Keratinocyte (primary cell): ENCODE measurements at regions not wholly inside any gene's neighbourhood (a gene's known extent, or its start where the extent isn't known, plus 50 kb on each side); places are given as distances from the start of the nearest gene placed in this dataset.

Source experiments
- DNase-seq: peaks from one replicate; pipeline ENCODE4 v3.0.0-alpha.2; 2011; ENCODE audit warnings: low read depth, missing footprints, low spot score
- FAIRE-seq: peaks from 2 replicates; lab custom pipeline; 2011; peaks lifted over from hg19 to GRCh38; lab: Jason Lieb, UNC
- H2AFZ ChIP-seq: 2 replicates; pipeline ENCODE4 v1.6.0; 2012; ENCODE audit warnings: low read length, control low read depth, inconsistent platforms; ENCODE audit not compliant: control insufficient read depth
- H3K27ac ChIP-seq: 2 replicates; pipeline ENCODE4 v1.5.1; 2011; ENCODE audit warnings: low read length; ENCODE audit not compliant: control insufficient read depth, insufficient read depth
- H3K27me3 ChIP-seq: 3 replicates; pipeline ENCODE4 v1.6.0; 2011; ENCODE audit warnings: low read length; ENCODE audit not compliant: control insufficient read depth, insufficient read depth; ENCODE audit errors: extremely low read depth
- H3K36me3 ChIP-seq, 2 experiments: 2 replicates in 1 of 2; 3 replicates in 1 of 2; pipeline ENCODE4 v1.5.1; 2011; ENCODE audit warnings: low read length in 2 of 2, mild to moderate bottlenecking in 1 of 2; ENCODE audit not compliant: control insufficient read depth in 2 of 2, insufficient read depth in 2 of 2; ENCODE audit errors: extremely low read depth in 1 of 2
- H3K4me1 ChIP-seq: 3 replicates; pipeline ENCODE4 v1.5.1; 2011; ENCODE audit warnings: low read length; ENCODE audit not compliant: control insufficient read depth, insufficient read depth; ENCODE audit errors: extremely low read depth
- H3K4me2 ChIP-seq: 3 replicates; pipeline ENCODE4 v1.6.0; 2011; ENCODE audit warnings: low read depth, low read length; ENCODE audit not compliant: control insufficient read depth, insufficient read depth; ENCODE audit errors: extremely low read depth
- H3K4me3 ChIP-seq, 3 experiments: fragments of 200-600 bp in 1 of 3; sonication (generic) in 1 of 3; 2 replicates in 2 of 3; 3 replicates in 1 of 3; pipeline ENCODE4 v1.5.1; 2011 to 2016; ENCODE audit warnings: low read length in 3 of 3, mild to moderate bottlenecking in 3 of 3, control low read depth in 2 of 3, inconsistent platforms in 1 of 3, low read depth in 1 of 3, mixed read lengths in 1 of 3, mixed run types in 1 of 3, moderate library complexity in 1 of 3; ENCODE audit not compliant: control insufficient read depth in 2 of 3, insufficient read depth in 2 of 3; ENCODE audit errors: extremely low read depth in 1 of 3
- H3K79me2 ChIP-seq: 2 replicates; pipeline ENCODE4 v1.6.0; 2012; ENCODE audit warnings: low read length; ENCODE audit not compliant: control insufficient read depth, insufficient read depth
- H3K9ac ChIP-seq: 3 replicates; pipeline ENCODE4 v1.6.0; 2011; ENCODE audit warnings: low read length; ENCODE audit not compliant: control insufficient read depth, insufficient read depth; ENCODE audit errors: extremely low read depth
- H3K9me1 ChIP-seq: 3 replicates; pipeline ENCODE4 v1.6.0; 2011; ENCODE audit warnings: low read length; ENCODE audit not compliant: control insufficient read depth, insufficient read depth; ENCODE audit errors: extremely low read depth
- H3K9me3 ChIP-seq: 2 replicates; pipeline ENCODE4 v1.5.1; 2012; ENCODE audit warnings: low read depth, low read length; ENCODE audit not compliant: control insufficient read depth
- H4K20me1 ChIP-seq: 3 replicates; pipeline ENCODE4 v1.6.0; 2011; ENCODE audit warnings: low read length; ENCODE audit not compliant: control insufficient read depth, insufficient read depth; ENCODE audit errors: extremely low read depth
- CTCF ChIP-seq, 3 experiments: IDR thresholded peaks in 1 of 3; conservative IDR thresholded peaks in 1 of 3; optimal IDR thresholded peaks in 1 of 3; 2 replicates in 2 of 3; 3 replicates in 1 of 3; pipeline versions ENCODE3 to v1.5.1; 2011; ENCODE audit warnings: low read length in 3 of 3, mild to moderate bottlenecking in 3 of 3, moderate library complexity in 2 of 3, control low read depth in 1 of 3, inconsistent platforms in 1 of 3; ENCODE audit not compliant: insufficient read depth in 2 of 3; ENCODE audit errors: extremely low read depth in 1 of 3
- EZH2 ChIP-seq: IDR thresholded peaks from one replicate; pipeline ENCODE4 v1.6.1; 2012; ENCODE audit warnings: inconsistent platforms, mild to moderate bottlenecking, low read length, moderate library complexity
- dilution Hi-C: fragments of 300-500 bp; cut with MboI; formaldehyde crosslinking; loops from one replicate; pipeline ENCODE4 v1.7.0; 2020; ENCODE audit warnings: low sequenced_read_pairs; ENCODE audit not compliant: extremely low pct_ligation_motif_present

GRCh38 chr3:188948997-188949389 is 222.8 kb upstream of the TPRG1 start:
- Histone ChIP-seq H3K27me3 (no peaks in the 10 kb centered on the region), H2AFZ (no peak overlapping the region), H3K4me2 (peak overlapping the region; percentile 68), H3K79me2 (no peaks in the 10 kb centered on the region), H3K27ac (peak overlapping the region; percentile 89), H3K4me1 (peaks cover 38% of the 10 kb centered on the region), H3K4me3 (no peak overlapping the region), H3K9me3 (no peaks in the 10 kb centered on the region), H3K9me1 (no peaks in the 10 kb centered on the region), H4K20me1 (no peaks in the 10 kb centered on the region), H3K36me3 (no peaks in the 10 kb centered on the region), H3K9ac (peak overlapping the region; percentile 78)
- no peak for DNase-seq
- TF ChIP-seq EZH2: no peak
- no peak for TF ChIP-seq CTCF (optimal IDR thresholded peaks at IDR 0.05 in 1 of 3, IDR thresholded peaks at IDR 0.05 in 1 of 3, conservative IDR thresholded peaks at IDR 0.05 in 1 of 3; ENCODE audit: extremely low read depth in 1 of 3, insufficient read depth in 2 of 3, low read length in 3 of 3)
- dilution Hi-C loops: loop anchor here (25.0 kb wide), 1 partner anchor 1212 kb away; the partner anchor contains the start of gene BCL6
- FAIRE-seq: no peak

- H3K9me3 ChIP-seq: no peaks in the 10 kb centered on the region
- H4K20me1 ChIP-seq: no peaks in the 10 kb centered on the region
- no peak overlapping the region for H2AFZ ChIP-seq
- FAIRE-seq (no peak), DNase-seq (no peak)
- peak overlapping the region; percentile 89 for H3K27ac ChIP-seq
- peaks cover 38% of the 10 kb centered on the region for H3K4me1 ChIP-seq
- H3K9me1 ChIP-seq: no peaks in the 10 kb centered on the region
- no peaks in the 10 kb centered on the region for H3K79me2 ChIP-seq
- no peak overlapping the region for H3K4me3 ChIP-seq
- dilution Hi-C loops: loop anchor here (25.0 kb wide), 1 partner anchor 1212 kb away; the partner anchor contains the start of gene BCL6
- H3K36me3 ChIP-seq: no peaks in the 10 kb centered on the region
- no peak overlapping the region for H3K9ac ChIP-seq
- TF ChIP-seq CTCF (optimal IDR thresholded peaks at IDR 0.05 in 1 of 3, IDR thresholded peaks at IDR 0.05 in 1 of 3, conservative IDR thresholded peaks at IDR 0.05 in 1 of 3; ENCODE audit: extremely low read depth in 1 of 3, insufficient read depth in 2 of 3, low read length in 3 of 3): no peak
- TF ChIP-seq EZH2: no peak
- no peak overlapping the region for H3K4me2 ChIP-seq
- no peaks in the 10 kb centered on the region for H3K27me3 ChIP-seq
These were observed 222.3 kb upstream of the TPRG1 start for GRCh38 chr3:188949456-188949855.
